Stimulated activated CD8-positive, alpha-beta memory T cell treated with anti-CD3 and anti-CD28 coated beads, Interleukin-15, amount 100 ng/mL, for 1 hour (primary cell): ENCODE measurements at regions not wholly inside any gene's neighbourhood (a gene's known extent, or its start where the extent isn't known, plus 50 kb on each side); places are given as distances from the start of the nearest gene placed in this dataset.
"Not testable (repeated sequence)": the region's sequence is repeated elsewhere in the genome, so short reads cannot be mapped to it uniquely, and the experiment has no call there.

Source experiments
- DNase-seq: peaks from one replicate; pipeline ENCODE4 v3.0.0-alpha.2; 2020; ENCODE audit warnings: low read depth

GRCh38 chr1:157325220-157325619 lies 187.0 kb upstream of the ETV3 start:
- no peak for DNase-seq

- not testable (repeated sequence) for DNase-seq
Measured at GRCh38 chr1:157321972-157322371, 183.8 kb upstream of the ETV3 start.

- DNase-seq = no peak
Measured at GRCh38 chr1:157319567-157319966, 181.4 kb upstream of the ETV3 start.

- not testable (repeated sequence) for DNase-seq
Measured at GRCh38 chr1:157317229-157317628, 179.0 kb upstream of the ETV3 start.

- DNase-seq = no peak
Measured at GRCh38 chr1:157315544-157315943, 177.3 kb upstream of the ETV3 start.

GRCh38 chr1:157314408-157314807 lies 176.2 kb upstream of the ETV3 start:
- no peak for DNase-seq

GRCh38 chr1:157313240-157313807 lies 175.1 kb upstream of the ETV3 start:
- DNase-seq = no peak

- DNase-seq = no peak
Measured at GRCh38 chr1:157312082-157312812, 174.1 kb upstream of the ETV3 start.

- DNase-seq = no peak
Measured at GRCh38 chr1:157311730-157312081, 173.5 kb upstream of the ETV3 start.

GRCh38 chr1:157310805-157311729 lies 172.9 kb upstream of the ETV3 start:
- DNase-seq = not testable (repeated sequence)

- DNase-seq = no peak
Measured at GRCh38 chr1:157310401-157310800, 172.2 kb upstream of the ETV3 start.

- DNase-seq = no peak
Measured at GRCh38 chr1:157307491-157307890, 169.3 kb upstream of the ETV3 start.

GRCh38 chr1:157306896-157307295 lies 168.7 kb upstream of the ETV3 start:
- no peak for DNase-seq

GRCh38 chr1:157304271-157304670 lies 166.1 kb upstream of the ETV3 start:
- no peak for DNase-seq

- DNase-seq = no peak
Measured at GRCh38 chr1:157302724-157303123, 164.5 kb upstream of the ETV3 start.

- no peak for DNase-seq
Measured at GRCh38 chr1:157302199-157302497, 164.0 kb upstream of the ETV3 start.

- DNase-seq = no peak
Measured at GRCh38 chr1:157301477-157302198, 163.4 kb upstream of the ETV3 start.

GRCh38 chr1:157294387-157295145 lies 156.4 kb upstream of the ETV3 start:
- DNase-seq = not testable (repeated sequence)

GRCh38 chr1:157292809-157293564 lies 154.8 kb upstream of the ETV3 start:
- DNase-seq = no peak

- no peak for DNase-seq
Measured at GRCh38 chr1:157292302-157292701, 154.1 kb upstream of the ETV3 start.

- no peak for DNase-seq
Measured at GRCh38 chr1:157291083-157291482, 152.9 kb upstream of the ETV3 start.
